ENCODE measurements at regions not wholly inside any gene's neighbourhood (a gene's known extent, or its start where the extent isn't known, plus 50 kb on each side); places are given as distances from the start of the nearest gene placed in this dataset.

GRCh38 chr2:150219861-150220260 lies 267.6 kb downstream of the RND3 start:
- TF ChIP-seq, protein P1, sequence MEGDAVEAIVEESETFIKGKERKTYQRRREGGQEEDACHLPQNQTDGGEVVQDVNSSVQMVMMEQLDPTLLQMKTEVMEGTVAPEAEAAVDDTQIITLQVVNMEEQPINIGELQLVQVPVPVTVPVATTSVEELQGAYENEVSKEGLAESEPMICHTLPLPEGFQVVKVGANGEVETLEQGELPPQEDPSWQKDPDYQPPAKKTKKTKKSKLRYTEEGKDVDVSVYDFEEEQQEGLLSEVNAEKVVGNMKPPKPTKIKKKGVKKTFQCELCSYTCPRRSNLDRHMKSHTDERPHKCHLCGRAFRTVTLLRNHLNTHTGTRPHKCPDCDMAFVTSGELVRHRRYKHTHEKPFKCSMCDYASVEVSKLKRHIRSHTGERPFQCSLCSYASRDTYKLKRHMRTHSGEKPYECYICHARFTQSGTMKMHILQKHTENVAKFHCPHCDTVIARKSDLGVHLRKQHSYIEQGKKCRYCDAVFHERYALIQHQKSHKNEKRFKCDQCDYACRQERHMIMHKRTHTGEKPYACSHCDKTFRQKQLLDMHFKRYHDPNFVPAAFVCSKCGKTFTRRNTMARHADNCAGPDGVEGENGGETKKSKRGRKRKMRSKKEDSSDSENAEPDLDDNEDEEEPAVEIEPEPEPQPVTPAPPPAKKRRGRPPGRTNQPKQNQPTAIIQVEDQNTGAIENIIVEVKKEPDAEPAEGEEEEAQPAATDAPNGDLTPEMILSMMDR (conservative IDR thresholded peaks at IDR 0.05) = no peak
- Mint-ChIP-seq H3K27ac (ENCODE audit: unreplicated experiment) (no peak overlapping the region), H3K9me3 (no peaks in the 10 kb centered on the region), H3K4me3 (no peak overlapping the region), H3K27me3 (ENCODE audit: low read depth) (no peaks in the 10 kb centered on the region), H3K36me3 (ENCODE audit: low read depth) (no peaks in the 10 kb centered on the region), H3K4me1 (peaks cover 2% of the 10 kb centered on the region)
- no peak for DNase-seq (ENCODE audit: low read depth, low spot score)

- no peak for DNase-seq (ENCODE audit: low read depth, low spot score)
- Mint-ChIP-seq H3K4me3 (no peak overlapping the region), H3K4me1 (peaks cover 16% of the 10 kb centered on the region), H3K27me3 (ENCODE audit: low read depth) (no peaks in the 10 kb centered on the region), H3K36me3 (ENCODE audit: low read depth) (no peaks in the 10 kb centered on the region), H3K9me3 (peaks cover 3% of the 10 kb centered on the region), H3K27ac (ENCODE audit: unreplicated experiment) (no peak overlapping the region)
- TF ChIP-seq, protein P1 (conservative IDR thresholded peaks at IDR 0.05) = no peak
These were observed 272.4 kb downstream of the RND3 start for GRCh38 chr2:150215041-150215440.

DNA sequence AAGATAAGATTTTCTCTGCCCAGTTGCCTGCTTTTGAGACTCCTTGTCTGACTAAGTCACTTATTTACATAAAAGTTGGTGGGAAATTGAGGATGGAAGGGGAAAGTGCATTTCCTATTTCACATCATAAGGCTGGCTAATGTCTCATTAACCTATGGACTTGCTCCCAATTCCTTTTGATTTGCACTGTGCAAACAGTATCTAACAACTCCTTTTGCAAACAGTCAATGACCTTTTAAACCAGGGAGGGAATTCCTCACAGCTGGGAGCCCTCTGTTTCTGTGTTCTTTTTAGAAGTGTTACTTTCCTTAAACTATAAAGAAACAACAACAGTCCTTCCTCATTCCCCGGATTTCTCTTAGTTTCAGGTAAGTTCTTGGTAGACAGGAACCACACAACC lies 272.8 kb downstream of the RND3 start:
- peaks cover 3% of the 10 kb centered on the region for H3K9me3 Mint-ChIP-seq
- H3K4me3 Mint-ChIP-seq = no peak overlapping the region
- no peaks in the 10 kb centered on the region for H3K27me3 Mint-ChIP-seq (ENCODE audit: low read depth)
- DNase-seq (ENCODE audit: low read depth, low spot score) = no peak
- peaks cover 16% of the 10 kb centered on the region for H3K4me1 Mint-ChIP-seq
- no peak overlapping the region for H3K27ac Mint-ChIP-seq (ENCODE audit: unreplicated experiment)
- TF ChIP-seq, protein P1 (conservative IDR thresholded peaks at IDR 0.05) = no peak
- H3K36me3 Mint-ChIP-seq (ENCODE audit: low read depth) = no peaks in the 10 kb centered on the region

DNA sequence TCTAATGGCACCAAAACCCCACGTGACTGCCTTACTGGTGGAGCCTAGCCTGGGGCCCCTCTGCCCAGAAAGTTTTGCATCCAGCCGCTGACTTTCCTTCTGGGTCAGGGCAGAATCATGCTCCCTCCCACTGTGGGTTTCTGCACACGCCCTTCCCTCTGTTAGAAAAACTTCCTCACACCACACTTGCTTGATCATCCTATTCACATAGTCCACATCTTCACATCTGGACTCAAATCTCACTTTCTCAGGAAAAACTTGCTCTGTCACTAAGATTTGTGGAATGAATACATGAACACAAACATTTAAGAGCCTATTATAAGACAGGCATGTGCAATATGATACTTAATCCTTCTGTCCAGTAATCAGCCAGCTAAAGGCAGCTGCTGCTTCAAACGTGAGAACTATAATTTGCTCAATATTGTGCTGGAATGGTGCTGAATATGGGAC lies 274.7 kb downstream of the RND3 start:
- Mint-ChIP-seq H3K27ac (ENCODE audit: unreplicated experiment) (peak overlapping the region; percentile 0), H3K9me3 (peaks cover 3% of the 10 kb centered on the region), H3K4me1 (peaks cover 16% of the 10 kb centered on the region), H3K4me3 (no peak overlapping the region), H3K36me3 (ENCODE audit: low read depth) (no peaks in the 10 kb centered on the region), H3K27me3 (ENCODE audit: low read depth) (no peaks in the 10 kb centered on the region)
- TF ChIP-seq, protein P1 (conservative IDR thresholded peaks at IDR 0.05) = no peak
- no peak for DNase-seq (ENCODE audit: low read depth, low spot score)

- Mint-ChIP-seq H3K27me3 (ENCODE audit: low read depth) (no peaks in the 10 kb centered on the region), H3K4me3 (no peak overlapping the region), H3K36me3 (ENCODE audit: low read depth) (no peaks in the 10 kb centered on the region), H3K9me3 (peaks cover 3% of the 10 kb centered on the region), H3K27ac (ENCODE audit: unreplicated experiment) (no peak overlapping the region), H3K4me1 (peaks cover 16% of the 10 kb centered on the region)
- DNase-seq (ENCODE audit: low read depth, low spot score) = no peak
- TF ChIP-seq, protein P1 (conservative IDR thresholded peaks at IDR 0.05) = no peak
These were observed 276.3 kb downstream of the RND3 start for GRCh38 chr2:150211164-150211631.
